ENCODE measurements at regions not wholly inside any gene's neighbourhood (a gene's known extent, or its start where the extent isn't known, plus 50 kb on each side); places are given as distances from the start of the nearest gene placed in this dataset.

- no peak for TF ChIP-seq CTCF (IDR thresholded peaks at IDR 0.05)
- no peak for TF ChIP-seq POLR2A (IDR thresholded peaks at IDR 0.05)
Observed at GRCh38 chr4:181524499-181524898, 718.7 kb upstream of the TENM3 start.
